K562 (cell line): ENCODE measurements at regions not wholly inside any gene's neighbourhood (a gene's known extent, or its start where the extent isn't known, plus 50 kb on each side); places are given as distances from the start of the nearest gene placed in this dataset.

Source experiments
- ARID1B ChIP-seq: fragments of 450-650 bp; IDR thresholded peaks from 2 replicates; pipeline ENCODE4 v1.6.1; 2016; ENCODE audit warnings: antibody characterized with exemption, mild to moderate bottlenecking, inconsistent platforms
- EGR1 ChIP-seq: fragments of 450-650 bp; conservative IDR thresholded peaks from 2 replicates; pipeline ENCODE4 v1.6.1; 2017; ENCODE audit warnings: mild to moderate bottlenecking
- FOXO4 ChIP-seq: fragments of 450-650 bp; formaldehyde crosslinking; IDR thresholded peaks from 2 replicates; pipeline ENCODE4 v1.4.0; 2020; ENCODE audit warnings: mild to moderate bottlenecking, moderate library complexity
- RBM34 ChIP-seq: fragments of 200-400 bp; formaldehyde crosslinking; IDR thresholded peaks from 2 replicates; pipeline ENCODE4 v1.6.1; 2018; ENCODE audit warnings: low read length, borderline replicate concordance; ENCODE audit not compliant: insufficient read depth
- SAFB ChIP-seq: fragments of 200-400 bp; formaldehyde crosslinking; IDR thresholded peaks from 2 replicates; pipeline ENCODE4 v1.6.1; 2017; ENCODE audit warnings: low read depth, low read length, borderline replicate concordance
- ZNF146 ChIP-seq: IDR thresholded peaks from one replicate; pipeline ENCODE4 v1.6.1; 2018; ENCODE audit warnings: missing compliant biosample characterization; ENCODE audit not compliant: unreplicated experiment
- ZNF184 ChIP-seq: sonication (generic); formaldehyde crosslinking; IDR thresholded peaks from 2 replicates; pipeline ENCODE4 v1.5.0; 2020; ENCODE audit warnings: missing genetic modification reagents
- TF ChIP-seq, protein P1 (sequence below): fragments of 250-450 bp; sonication (Bioruptor Pico); IDR thresholded peaks from 2 replicates; pipeline ENCODE4 v1.8.0; 2022; ENCODE audit warnings: inconsistent platforms
- TF ChIP-seq, protein P2 (sequence below): sonication (generic); formaldehyde crosslinking; IDR thresholded peaks from 2 replicates; pipeline ENCODE4 v1.8.1; 2023; ENCODE audit warnings: mild to moderate bottlenecking, missing genetic modification reagents

GRCh38 chr17:14011036-14011692 lies 58.1 kb upstream of the COX10 start (continued):
- TF ChIP-seq, protein P1, sequence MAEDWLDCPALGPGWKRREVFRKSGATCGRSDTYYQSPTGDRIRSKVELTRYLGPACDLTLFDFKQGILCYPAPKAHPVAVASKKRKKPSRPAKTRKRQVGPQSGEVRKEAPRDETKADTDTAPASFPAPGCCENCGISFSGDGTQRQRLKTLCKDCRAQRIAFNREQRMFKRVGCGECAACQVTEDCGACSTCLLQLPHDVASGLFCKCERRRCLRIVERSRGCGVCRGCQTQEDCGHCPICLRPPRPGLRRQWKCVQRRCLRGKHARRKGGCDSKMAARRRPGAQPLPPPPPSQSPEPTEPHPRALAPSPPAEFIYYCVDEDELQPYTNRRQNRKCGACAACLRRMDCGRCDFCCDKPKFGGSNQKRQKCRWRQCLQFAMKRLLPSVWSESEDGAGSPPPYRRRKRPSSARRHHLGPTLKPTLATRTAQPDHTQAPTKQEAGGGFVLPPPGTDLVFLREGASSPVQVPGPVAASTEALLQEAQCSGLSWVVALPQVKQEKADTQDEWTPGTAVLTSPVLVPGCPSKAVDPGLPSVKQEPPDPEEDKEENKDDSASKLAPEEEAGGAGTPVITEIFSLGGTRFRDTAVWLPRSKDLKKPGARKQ (CRISPR knock-in tag): no peak
- TF ChIP-seq ZNF146 (CRISPR knock-in tag) (no peak), RBM34 (no peak), ARID1B (no peak), EGR1 (no peak), SAFB (no peak), FOXO4 (no peak), ZNF184 (CRISPR knock-in tag) (no peak)
- TF ChIP-seq, protein P2, sequence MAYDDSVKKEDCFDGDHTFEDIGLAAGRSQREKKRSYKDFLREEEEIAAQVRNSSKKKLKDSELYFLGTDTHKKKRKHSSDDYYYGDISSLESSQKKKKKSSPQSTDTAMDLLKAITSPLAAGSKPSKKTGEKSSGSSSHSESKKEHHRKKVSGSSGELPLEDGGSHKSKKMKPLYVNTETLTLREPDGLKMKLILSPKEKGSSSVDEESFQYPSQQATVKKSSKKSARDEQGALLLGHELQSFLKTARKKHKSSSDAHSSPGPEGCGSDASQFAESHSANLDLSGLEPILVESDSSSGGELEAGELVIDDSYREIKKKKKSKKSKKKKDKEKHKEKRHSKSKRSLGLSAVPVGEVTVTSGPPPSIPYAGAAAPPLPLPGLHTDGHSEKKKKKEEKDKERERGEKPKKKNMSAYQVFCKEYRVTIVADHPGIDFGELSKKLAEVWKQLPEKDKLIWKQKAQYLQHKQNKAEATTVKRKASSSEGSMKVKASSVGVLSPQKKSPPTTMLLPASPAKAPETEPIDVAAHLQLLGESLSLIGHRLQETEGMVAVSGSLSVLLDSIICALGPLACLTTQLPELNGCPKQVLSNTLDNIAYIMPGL (CRISPR knock-in tag): no peak
